A549 (cell line): ENCODE measurements at regions not wholly inside any gene's neighbourhood (a gene's known extent, or its start where the extent isn't known, plus 50 kb on each side); places are given as distances from the start of the nearest gene placed in this dataset.

Source experiments
- ATAC-seq, 2 experiments: fragments of 200-7000 bp in 1 of 2; fragments of >200 bp in 1 of 2; cut with Nextera tagmentation in 1 of 2; cut with Tn5 transposase in 1 of 2; 3 replicates each; pipeline versions ENCODE4 v1.8.0 to v1.9.1; 2018 to 2020; ENCODE audit warnings: mild to moderate bottlenecking in 1 of 2, moderate library complexity in 1 of 2
- CTCF ChIA-PET: fragments of 300-600 bp; sonication (Branson Sonifier 250); formaldehyde crosslinking; extraction: SDS; loops from one replicate; lab custom pipeline; 2021; ENCODE audit warnings: antibody characterized with exemption, inconsistent platforms; lab: Yijun Ruan, JAX
- POLR2A ChIA-PET: fragments of 350-600 bp; formaldehyde crosslinking; extraction: SDS; loops from one replicate; lab custom pipeline; 2021; ENCODE audit warnings: antibody characterized with exemption, inconsistent platforms; lab: Yijun Ruan, JAX
- DNase-seq, 2 experiments: peaks; one replicate each; pipeline versions ENCODE4 v3.0.0 to v3.0.0-alpha.2; 2011 to 2016; ENCODE audit warnings: low read depth in 1 of 2, low spot score in 1 of 2
- FAIRE-seq: peaks from 2 replicates; lab custom pipeline; 2011; peaks lifted over from hg19 to GRCh38; lab: Jason Lieb, UNC
- H3K27ac ChIP-seq, 2 experiments: fragments of >200 bp; sonication (Bioruptor Twin); formaldehyde crosslinking; 3 replicates each; pipeline ENCODE4 v1.5.1; 2016 to 2017
- H3K4me1 ChIP-seq: fragments of >200 bp; sonication (Bioruptor Twin); formaldehyde crosslinking; 3 replicates; pipeline ENCODE4 v1.6.1; 2016
- H3K4me2 ChIP-seq: fragments of >200 bp; sonication (Bioruptor Twin); formaldehyde crosslinking; 3 replicates; pipeline ENCODE4 v1.6.1; 2016
- H3K4me3 ChIP-seq: fragments of >200 bp; sonication (Bioruptor Twin); formaldehyde crosslinking; 3 replicates; pipeline ENCODE4 v1.5.1; 2016
- H3K9me3 ChIP-seq: fragments of >200 bp; sonication (Bioruptor Twin); formaldehyde crosslinking; 3 replicates; pipeline ENCODE4 v1.6.1; 2016
- BHLHE40 ChIP-seq: IDR thresholded peaks from 2 replicates; pipeline ENCODE4 v1.6.1; 2012; ENCODE audit warnings: low read depth, low read length, inconsistent platforms
- CBX2 ChIP-seq: fragments of 200-600 bp; sonication (generic); IDR thresholded peaks from 2 replicates; pipeline ENCODE4 v1.6.1; 2016; ENCODE audit warnings: low read depth, mild to moderate bottlenecking, borderline replicate concordance
- CEBPB ChIP-seq, 2 experiments: fragments of >200 bp in 1 of 2; sonication (Bioruptor Twin) in 1 of 2; formaldehyde crosslinking in 1 of 2; IDR thresholded peaks; 2 replicates each; pipeline ENCODE4 v1.6.1; 2012 to 2016
- CHD2 ChIP-seq: fragments of 150-350 bp; IDR thresholded peaks from 2 replicates; pipeline ENCODE4 v1.6.1; 2014; ENCODE audit warnings: low read length; ENCODE audit not compliant: partially characterized antibody
- CHD4 ChIP-seq: fragments of 200-600 bp; sonication (generic); IDR thresholded peaks from 2 replicates; pipeline ENCODE4 v1.6.1; 2016; ENCODE audit warnings: antibody characterized with exemption, mild to moderate bottlenecking, borderline replicate concordance
- EHMT2 ChIP-seq: fragments of 200-600 bp; sonication (generic); IDR thresholded peaks from 2 replicates; pipeline ENCODE4 v1.6.1; 2016; ENCODE audit warnings: antibody characterized with exemption, low read depth, mild to moderate bottlenecking, moderate library complexity
- ESRRA ChIP-seq: fragments of 150-350 bp; IDR thresholded peaks from 2 replicates; pipeline ENCODE4 v1.6.1; 2014; ENCODE audit warnings: mild to moderate bottlenecking, low read length, borderline replicate concordance
- FOSL2 ChIP-seq, 2 experiments: fragments of 450-650 bp in 1 of 2; fragments of >200 bp in 1 of 2; sonication (Bioruptor Twin) in 1 of 2; formaldehyde crosslinking; IDR thresholded peaks; 2 replicates each; pipeline versions ENCODE4 v1.5.0 to v1.6.1; 2016 to 2020; ENCODE audit warnings: mild to moderate bottlenecking in 1 of 2, moderate library complexity in 1 of 2
- HDAC2 ChIP-seq: fragments of 200-600 bp; sonication (generic); IDR thresholded peaks from 2 replicates; pipeline ENCODE4 v1.6.1; 2016
- HEYL ChIP-seq: fragments of 250-450 bp; sonication (Bioruptor Pico); IDR thresholded peaks from 2 replicates; pipeline ENCODE4 v1.8.0; 2021; ENCODE audit warnings: mild to moderate bottlenecking, moderate library complexity
- HOXA7 ChIP-seq: fragments of 250-450 bp; sonication (Bioruptor Pico); IDR thresholded peaks from 2 replicates; pipeline ENCODE4 v1.5.0; 2020; ENCODE audit warnings: mild to moderate bottlenecking, moderate library complexity
- JUNB ChIP-seq: fragments of >200 bp; sonication (Bioruptor Twin); formaldehyde crosslinking; IDR thresholded peaks from 2 replicates; pipeline ENCODE4 v1.6.1; 2016
- KDM1A ChIP-seq: fragments of 200-600 bp; sonication (generic); IDR thresholded peaks from 2 replicates; pipeline ENCODE4 v1.6.1; 2016; ENCODE audit warnings: low read depth, mild to moderate bottlenecking
- MAFK ChIP-seq: fragments of 450-650 bp; IDR thresholded peaks from 2 replicates; pipeline ENCODE4 v1.6.1; 2014; ENCODE audit not compliant: partially characterized antibody
- MAZ ChIP-seq: fragments of 150-350 bp; IDR thresholded peaks from 2 replicates; pipeline ENCODE4 v1.6.1; 2014; ENCODE audit warnings: antibody characterized with exemption, low read depth, low read length, borderline replicate concordance
- MYC ChIP-seq: IDR thresholded peaks from 2 replicates; pipeline ENCODE4 v1.6.1; 2012; ENCODE audit warnings: mild to moderate bottlenecking, inconsistent platforms, low read length, improper control_type of control experiment, borderline replicate concordance
- NFE2L2 ChIP-seq: fragments of 150-350 bp; conservative IDR thresholded peaks from 2 replicates; pipeline ENCODE4 v1.6.1; 2014; ENCODE audit warnings: low read length
- POLR2AphosphoS2 ChIP-seq: conservative IDR thresholded peaks from 2 replicates; pipeline ENCODE4 v1.6.1; 2012; ENCODE audit warnings: low read length, improper control_type of control experiment, inconsistent platforms
- RAD21 ChIP-seq, 2 experiments: fragments of >200 bp in 1 of 2; sonication (Bioruptor Twin) in 1 of 2; formaldehyde crosslinking in 1 of 2; IDR thresholded peaks in 1 of 2; conservative IDR thresholded peaks in 1 of 2; 2 replicates in 1 of 2; 3 replicates in 1 of 2; pipeline ENCODE4 v1.6.1; 2012 to 2018; ENCODE audit warnings: inconsistent platforms in 1 of 2
- RARB ChIP-seq: fragments of 250-450 bp; sonication (Bioruptor Pico); IDR thresholded peaks from 2 replicates; pipeline ENCODE4 v1.8.0; 2021; ENCODE audit warnings: mild to moderate bottlenecking, moderate library complexity
- SMC3 ChIP-seq: fragments of >200 bp; sonication (Bioruptor Twin); formaldehyde crosslinking; IDR thresholded peaks from 3 replicates; pipeline ENCODE4 v1.6.1; 2018; ENCODE audit warnings: inconsistent platforms
- TP53 ChIP-seq: fragments of 250-450 bp; sonication (Bioruptor Pico); IDR thresholded peaks from 2 replicates; pipeline ENCODE4 v1.5.0; 2021; ENCODE audit warnings: mild to moderate bottlenecking, moderate library complexity
- ZC3H11A ChIP-seq: fragments of 450-650 bp; IDR thresholded peaks from 2 replicates; pipeline ENCODE4 v1.6.1; 2014; ENCODE audit warnings: antibody characterized with exemption, mild to moderate bottlenecking
- WGBS: methylation state at CpG from one replicate; pipeline ENCODE4 v1.1.6; 2017; ENCODE audit errors: missing lambda C conversion rate; 5-methylcytosine and 5-hydroxymethylcytosine counted together
- TF ChIP-seq, protein P1 (sequence below): IDR thresholded peaks from 2 replicates; pipeline ENCODE4 v1.6.1; 2012; ENCODE audit warnings: low read depth, borderline replicate concordance
- TF ChIP-seq, protein P2 (sequence below): fragments of >200 bp; sonication (Bioruptor Twin); formaldehyde crosslinking; IDR thresholded peaks from 3 replicates; pipeline ENCODE4 v1.5.1; 2016
- TF ChIP-seq, protein P3 (sequence below): fragments of 150-350 bp; IDR thresholded peaks from 2 replicates; pipeline ENCODE4 v1.6.1; 2014; ENCODE audit warnings: low read depth, mild to moderate bottlenecking, low read length
- TF ChIP-seq, protein P4 (sequence below): fragments of 250-450 bp; sonication (Bioruptor Pico); IDR thresholded peaks from 2 replicates; pipeline ENCODE4 v1.5.0; 2020; ENCODE audit warnings: low read depth, mild to moderate bottlenecking, moderate library complexity
- TF ChIP-seq, protein P5 (sequence below): fragments of 200-600 bp; sonication (generic); IDR thresholded peaks from 2 replicates; pipeline ENCODE4 v1.6.1; 2016; ENCODE audit warnings: antibody characterized with exemption, mild to moderate bottlenecking, moderate library complexity

DNA sequence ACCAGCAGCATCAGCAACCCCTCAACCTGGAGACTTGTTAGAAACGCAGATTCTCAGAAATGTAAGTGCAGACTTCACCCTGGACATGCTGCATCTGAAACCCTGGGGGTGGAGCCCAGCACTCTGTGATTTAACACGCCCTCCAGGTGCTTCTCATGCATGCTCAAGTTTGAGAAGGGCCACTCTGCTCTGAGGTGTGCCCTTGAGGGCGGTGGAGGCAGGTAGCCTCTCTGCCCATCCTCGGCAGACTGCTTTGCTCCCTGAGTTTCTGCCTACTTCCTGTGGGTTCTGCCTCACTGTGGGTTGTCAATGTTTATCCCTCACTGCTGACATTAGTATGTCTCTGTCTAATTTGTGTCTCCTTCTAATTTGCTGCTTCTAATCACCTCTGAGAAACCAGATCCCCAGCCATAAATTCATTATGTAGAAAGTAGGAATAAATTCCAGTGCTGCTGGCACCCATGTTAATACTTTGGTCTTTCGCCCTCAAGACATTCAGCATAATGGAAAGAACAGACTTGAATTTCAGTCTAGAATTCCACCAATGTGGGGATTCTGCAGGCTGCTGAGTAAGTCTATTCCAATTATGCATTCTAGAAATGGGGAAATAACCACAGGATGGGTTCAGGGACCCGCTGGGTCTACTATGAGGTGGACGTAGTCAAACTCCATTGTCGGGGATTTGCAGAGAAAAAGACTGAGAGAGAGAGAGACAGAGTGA is 51.3 kb upstream of the CYSLTR2 start:
- Histone ChIP-seq H3K4me2 (no peak overlapping the region), H3K4me3 (no peak overlapping the region), H3K4me1 (no peaks in the 10 kb centered on the region), H3K9me3 (peaks cover 3% of the 10 kb centered on the region; the same call in 2 of the 3 replicates), H3K27ac (no peak overlapping the region)
- WGBS: 55% methylated on average over 6 of the region's 8 CpGs
- DNase-seq: no peak
- TF ChIP-seq RARB (CRISPR knock-in tag) (no peak), TP53 (CRISPR knock-in tag) (no peak), MAFK (no peak), NFE2L2 (no peak), MAZ (no peak), MYC (no peak), CHD4 (no peak), CHD2 (no peak), JUNB (no peak), BHLHE40 (no peak), ESRRA (no peak), HEYL (no peak), HOXA7 (no peak), EHMT2 (no peak)
- TF ChIP-seq, protein P1, sequence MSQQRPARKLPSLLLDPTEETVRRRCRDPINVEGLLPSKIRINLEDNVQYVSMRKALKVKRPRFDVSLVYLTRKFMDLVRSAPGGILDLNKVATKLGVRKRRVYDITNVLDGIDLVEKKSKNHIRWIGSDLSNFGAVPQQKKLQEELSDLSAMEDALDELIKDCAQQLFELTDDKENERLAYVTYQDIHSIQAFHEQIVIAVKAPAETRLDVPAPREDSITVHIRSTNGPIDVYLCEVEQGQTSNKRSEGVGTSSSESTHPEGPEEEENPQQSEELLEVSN: no peak
- TF ChIP-seq, protein P2, sequence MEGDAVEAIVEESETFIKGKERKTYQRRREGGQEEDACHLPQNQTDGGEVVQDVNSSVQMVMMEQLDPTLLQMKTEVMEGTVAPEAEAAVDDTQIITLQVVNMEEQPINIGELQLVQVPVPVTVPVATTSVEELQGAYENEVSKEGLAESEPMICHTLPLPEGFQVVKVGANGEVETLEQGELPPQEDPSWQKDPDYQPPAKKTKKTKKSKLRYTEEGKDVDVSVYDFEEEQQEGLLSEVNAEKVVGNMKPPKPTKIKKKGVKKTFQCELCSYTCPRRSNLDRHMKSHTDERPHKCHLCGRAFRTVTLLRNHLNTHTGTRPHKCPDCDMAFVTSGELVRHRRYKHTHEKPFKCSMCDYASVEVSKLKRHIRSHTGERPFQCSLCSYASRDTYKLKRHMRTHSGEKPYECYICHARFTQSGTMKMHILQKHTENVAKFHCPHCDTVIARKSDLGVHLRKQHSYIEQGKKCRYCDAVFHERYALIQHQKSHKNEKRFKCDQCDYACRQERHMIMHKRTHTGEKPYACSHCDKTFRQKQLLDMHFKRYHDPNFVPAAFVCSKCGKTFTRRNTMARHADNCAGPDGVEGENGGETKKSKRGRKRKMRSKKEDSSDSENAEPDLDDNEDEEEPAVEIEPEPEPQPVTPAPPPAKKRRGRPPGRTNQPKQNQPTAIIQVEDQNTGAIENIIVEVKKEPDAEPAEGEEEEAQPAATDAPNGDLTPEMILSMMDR: no peak
- TF ChIP-seq, protein P3, sequence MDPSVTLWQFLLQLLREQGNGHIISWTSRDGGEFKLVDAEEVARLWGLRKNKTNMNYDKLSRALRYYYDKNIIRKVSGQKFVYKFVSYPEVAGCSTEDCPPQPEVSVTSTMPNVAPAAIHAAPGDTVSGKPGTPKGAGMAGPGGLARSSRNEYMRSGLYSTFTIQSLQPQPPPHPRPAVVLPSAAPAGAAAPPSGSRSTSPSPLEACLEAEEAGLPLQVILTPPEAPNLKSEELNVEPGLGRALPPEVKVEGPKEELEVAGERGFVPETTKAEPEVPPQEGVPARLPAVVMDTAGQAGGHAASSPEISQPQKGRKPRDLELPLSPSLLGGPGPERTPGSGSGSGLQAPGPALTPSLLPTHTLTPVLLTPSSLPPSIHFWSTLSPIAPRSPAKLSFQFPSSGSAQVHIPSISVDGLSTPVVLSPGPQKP: no peak
- CTCF ChIA-PET: no interaction called here
- POLR2A ChIA-PET: interaction anchor here (0.6 kb wide), 1 partner anchor 30 kb away, joined by 3 read pairs; no protein-coding TSS in a partner anchor
- FAIRE-seq: no peak
- ATAC-seq: no peak

DNA sequence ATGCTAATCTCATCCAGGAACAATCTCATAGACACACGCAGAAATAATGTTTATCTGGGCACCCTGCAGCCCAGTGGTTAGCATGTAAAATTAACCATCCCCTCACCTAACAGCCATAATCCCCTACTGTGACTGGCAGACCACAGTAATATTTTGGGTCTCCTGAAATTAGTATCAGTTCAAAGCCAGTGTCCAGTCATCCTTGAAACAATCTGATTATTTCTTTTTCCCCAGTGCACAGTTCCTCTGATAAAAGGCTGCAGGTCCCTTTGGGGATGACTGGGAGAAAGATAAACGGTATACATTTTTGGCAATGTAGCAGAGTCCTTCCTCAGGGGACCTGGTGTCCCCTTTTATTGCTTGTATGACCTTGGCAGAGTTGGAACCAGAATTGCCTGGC is 50.4 kb upstream of the CYSLTR2 start:
- ChIA-PET CTCF (no interaction called here), POLR2A (no interaction called here)
- Histone ChIP-seq H3K4me1 (no peaks in the 10 kb centered on the region), H3K4me2 (no peak overlapping the region), H3K4me3 (no peak overlapping the region), H3K27ac (no peak overlapping the region), H3K9me3 (peaks cover 3% of the 10 kb centered on the region; the same call in 2 of the 3 replicates)
- FAIRE-seq (no peak), ATAC-seq (no peak), DNase-seq (no peak)
- WGBS: 21% methylated on average over 2 of the region's 2 CpGs
- TF ChIP-seq JUNB (no peak), RAD21 (conservative IDR thresholded peaks at IDR 0.05 in 1 of 2, IDR thresholded peaks at IDR 0.05 in 1 of 2) (no peak), CBX2 (no peak), POLR2AphosphoS2 (no peak), ZC3H11A (no peak), HDAC2 (no peak), MAZ (no peak), CEBPB (IDR thresholded peaks at IDR 0.05) (no peak), HOXA7 (no peak), FOSL2 (IDR thresholded peaks at IDR 0.05) (no peak), FOSL2 (CRISPR knock-in tag; IDR thresholded peaks at IDR 0.05) (no peak), SMC3 (no peak), KDM1A (no peak)
- TF ChIP-seq, protein P4, sequence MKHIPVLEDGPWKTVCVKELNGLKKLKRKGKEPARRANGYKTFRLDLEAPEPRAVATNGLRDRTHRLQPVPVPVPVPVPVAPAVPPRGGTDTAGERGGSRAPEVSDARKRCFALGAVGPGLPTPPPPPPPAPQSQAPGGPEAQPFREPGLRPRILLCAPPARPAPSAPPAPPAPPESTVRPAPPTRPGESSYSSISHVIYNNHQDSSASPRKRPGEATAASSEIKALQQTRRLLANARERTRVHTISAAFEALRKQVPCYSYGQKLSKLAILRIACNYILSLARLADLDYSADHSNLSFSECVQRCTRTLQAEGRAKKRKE (CRISPR knock-in tag): no peak
- TF ChIP-seq, protein P1: no peak
- TF ChIP-seq, protein P5, sequence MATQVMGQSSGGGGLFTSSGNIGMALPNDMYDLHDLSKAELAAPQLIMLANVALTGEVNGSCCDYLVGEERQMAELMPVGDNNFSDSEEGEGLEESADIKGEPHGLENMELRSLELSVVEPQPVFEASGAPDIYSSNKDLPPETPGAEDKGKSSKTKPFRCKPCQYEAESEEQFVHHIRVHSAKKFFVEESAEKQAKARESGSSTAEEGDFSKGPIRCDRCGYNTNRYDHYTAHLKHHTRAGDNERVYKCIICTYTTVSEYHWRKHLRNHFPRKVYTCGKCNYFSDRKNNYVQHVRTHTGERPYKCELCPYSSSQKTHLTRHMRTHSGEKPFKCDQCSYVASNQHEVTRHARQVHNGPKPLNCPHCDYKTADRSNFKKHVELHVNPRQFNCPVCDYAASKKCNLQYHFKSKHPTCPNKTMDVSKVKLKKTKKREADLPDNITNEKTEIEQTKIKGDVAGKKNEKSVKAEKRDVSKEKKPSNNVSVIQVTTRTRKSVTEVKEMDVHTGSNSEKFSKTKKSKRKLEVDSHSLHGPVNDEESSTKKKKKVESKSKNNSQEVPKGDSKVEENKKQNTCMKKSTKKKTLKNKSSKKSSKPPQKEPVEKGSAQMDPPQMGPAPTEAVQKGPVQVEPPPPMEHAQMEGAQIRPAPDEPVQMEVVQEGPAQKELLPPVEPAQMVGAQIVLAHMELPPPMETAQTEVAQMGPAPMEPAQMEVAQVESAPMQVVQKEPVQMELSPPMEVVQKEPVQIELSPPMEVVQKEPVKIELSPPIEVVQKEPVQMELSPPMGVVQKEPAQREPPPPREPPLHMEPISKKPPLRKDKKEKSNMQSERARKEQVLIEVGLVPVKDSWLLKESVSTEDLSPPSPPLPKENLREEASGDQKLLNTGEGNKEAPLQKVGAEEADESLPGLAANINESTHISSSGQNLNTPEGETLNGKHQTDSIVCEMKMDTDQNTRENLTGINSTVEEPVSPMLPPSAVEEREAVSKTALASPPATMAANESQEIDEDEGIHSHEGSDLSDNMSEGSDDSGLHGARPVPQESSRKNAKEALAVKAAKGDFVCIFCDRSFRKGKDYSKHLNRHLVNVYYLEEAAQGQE: no peak
